VCaP (cell line): ENCODE measurements at regions not wholly inside any gene's neighbourhood (a gene's known extent, or its start where the extent isn't known, plus 50 kb on each side); places are given as distances from the start of the nearest gene placed in this dataset.

Experiments
- H3K27ac ChIP-seq: fragments of 450-650 bp; 2 replicates; pipeline ENCODE4 v1.5.1; 2017
- TF ChIP-seq, protein P1 (sequence below): fragments of 450-650 bp; conservative IDR thresholded peaks from 2 replicates; pipeline ENCODE4 v1.5.1; 2017; ENCODE audit warnings: mild to moderate bottlenecking, moderate library complexity

DNA sequence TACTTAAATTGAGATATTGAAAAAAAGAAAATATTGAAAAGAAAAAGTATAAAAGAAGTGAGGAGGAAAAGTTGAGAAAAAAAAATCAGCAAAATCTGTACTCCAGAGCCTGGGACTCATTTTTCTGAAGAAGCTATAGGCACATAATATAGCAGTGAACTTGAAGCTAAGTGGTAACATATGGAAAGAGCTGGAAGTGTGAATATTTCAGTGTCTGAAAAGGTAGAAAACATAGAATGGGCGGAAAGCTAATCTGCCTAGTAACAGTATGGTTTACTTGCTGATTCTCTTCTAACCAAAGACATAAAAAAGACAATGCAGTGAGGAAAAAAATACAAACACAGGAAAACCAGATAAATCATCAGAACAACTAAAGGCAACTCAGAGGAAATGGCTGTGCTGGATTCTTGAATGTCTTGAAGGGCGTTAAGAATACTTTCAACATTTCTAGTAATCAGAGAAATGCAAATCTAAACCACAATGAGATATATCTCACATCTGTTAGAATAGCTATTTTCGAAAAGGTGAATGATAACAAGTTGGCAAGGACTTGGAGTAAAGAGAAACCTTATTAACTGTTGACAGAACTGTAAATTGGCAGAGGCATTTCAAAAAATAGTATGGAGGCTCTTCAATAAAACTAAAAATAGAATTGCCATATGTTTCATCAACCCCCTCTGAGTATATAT, 784.6 kb downstream of the LRFN5 start:
- TF ChIP-seq, protein P1, sequence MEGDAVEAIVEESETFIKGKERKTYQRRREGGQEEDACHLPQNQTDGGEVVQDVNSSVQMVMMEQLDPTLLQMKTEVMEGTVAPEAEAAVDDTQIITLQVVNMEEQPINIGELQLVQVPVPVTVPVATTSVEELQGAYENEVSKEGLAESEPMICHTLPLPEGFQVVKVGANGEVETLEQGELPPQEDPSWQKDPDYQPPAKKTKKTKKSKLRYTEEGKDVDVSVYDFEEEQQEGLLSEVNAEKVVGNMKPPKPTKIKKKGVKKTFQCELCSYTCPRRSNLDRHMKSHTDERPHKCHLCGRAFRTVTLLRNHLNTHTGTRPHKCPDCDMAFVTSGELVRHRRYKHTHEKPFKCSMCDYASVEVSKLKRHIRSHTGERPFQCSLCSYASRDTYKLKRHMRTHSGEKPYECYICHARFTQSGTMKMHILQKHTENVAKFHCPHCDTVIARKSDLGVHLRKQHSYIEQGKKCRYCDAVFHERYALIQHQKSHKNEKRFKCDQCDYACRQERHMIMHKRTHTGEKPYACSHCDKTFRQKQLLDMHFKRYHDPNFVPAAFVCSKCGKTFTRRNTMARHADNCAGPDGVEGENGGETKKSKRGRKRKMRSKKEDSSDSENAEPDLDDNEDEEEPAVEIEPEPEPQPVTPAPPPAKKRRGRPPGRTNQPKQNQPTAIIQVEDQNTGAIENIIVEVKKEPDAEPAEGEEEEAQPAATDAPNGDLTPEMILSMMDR: no peak
- no peak overlapping the region for H3K27ac ChIP-seq

DNA sequence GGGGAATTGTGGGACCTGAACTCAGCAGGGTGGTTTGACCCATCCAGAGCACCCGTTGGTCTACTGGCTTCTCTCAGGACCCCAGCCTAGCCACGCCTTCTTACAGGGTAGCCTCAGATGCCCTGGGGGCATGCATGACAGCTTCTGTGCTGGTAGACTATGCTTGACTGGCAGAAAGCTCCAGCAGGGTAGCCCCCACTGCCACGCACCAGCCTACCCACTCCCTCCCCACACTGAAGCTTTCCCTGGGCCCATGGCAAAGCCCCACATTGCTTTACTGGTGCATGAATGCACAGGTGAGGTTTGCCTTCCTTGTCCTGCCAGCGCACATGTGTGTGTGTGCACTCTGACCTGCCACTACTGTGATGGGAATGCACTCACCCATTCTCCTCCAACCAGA, 772.2 kb downstream of the LRFN5 start:
- H3K27ac ChIP-seq: no peak overlapping the region
- TF ChIP-seq, protein P1: no peak

DNA sequence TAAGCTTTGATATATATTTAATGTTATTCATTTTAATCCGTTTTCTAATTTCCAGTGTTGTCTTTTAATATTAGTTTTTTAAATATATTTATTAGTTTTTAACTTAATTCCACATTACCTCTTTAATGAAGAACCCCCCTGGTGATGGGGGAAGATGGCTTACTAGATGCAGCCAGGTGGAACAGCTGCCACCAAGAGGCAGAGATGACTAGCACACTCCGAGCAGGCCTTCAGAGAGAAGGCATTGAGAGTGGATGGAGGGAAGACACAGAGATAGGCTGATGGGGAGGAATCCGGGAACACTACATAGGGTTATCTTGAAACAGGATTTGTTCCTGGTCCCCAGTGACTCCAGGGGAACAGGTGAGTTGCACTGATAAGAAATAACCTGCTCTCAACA, 771.6 kb downstream of the LRFN5 start:
- H3K27ac ChIP-seq: no peak overlapping the region
- TF ChIP-seq, protein P1: no peak

- H3K27ac ChIP-seq: no peak overlapping the region
- TF ChIP-seq, protein P1: no peak
Observed at GRCh38 chr14:42374332-42374731, 767.7 kb downstream of the LRFN5 start.

DNA sequence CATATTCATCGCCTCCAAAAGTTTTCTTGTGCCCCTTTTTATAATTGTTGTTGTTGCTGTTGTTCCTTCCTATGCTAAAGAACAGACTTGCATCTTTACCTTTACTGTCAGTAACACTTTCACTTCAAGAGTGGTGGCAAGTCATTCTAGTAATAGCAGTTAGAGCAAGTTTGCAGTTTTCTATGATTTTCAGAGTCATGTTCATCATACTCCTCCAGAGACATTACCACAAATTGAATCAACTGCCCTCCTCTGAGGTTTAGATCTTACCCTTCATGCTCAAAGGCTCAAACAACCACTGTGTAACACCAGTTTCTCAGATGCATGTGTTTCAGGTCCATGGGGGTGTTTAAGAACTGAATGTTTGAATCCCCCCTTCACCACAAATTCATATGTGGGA, 763.4 kb downstream of the LRFN5 start:
- TF ChIP-seq, protein P1: no peak
- H3K27ac ChIP-seq: no peak overlapping the region

GRCh38 chr14:42368234-42368633, 761.6 kb downstream of the LRFN5 start:
- H3K27ac ChIP-seq: no peak overlapping the region
- TF ChIP-seq, protein P1: no peak

- H3K27ac ChIP-seq: no peak overlapping the region
- TF ChIP-seq, protein P1: no peak
Observed at GRCh38 chr14:42353315-42353714, 746.6 kb downstream of the LRFN5 start.
